Retinal pigment epithelial cell (primary cell): ENCODE measurements at regions not wholly inside any gene's neighbourhood (a gene's known extent, or its start where the extent isn't known, plus 50 kb on each side); places are given as distances from the start of the nearest gene placed in this dataset.

ENCODE experiments used
- DNase-seq: peaks from one replicate; pipeline ENCODE4 v3.0.0-alpha.2; 2010; ENCODE audit warnings: low read depth
- H3K4me3 ChIP-seq: 2 replicates; pipeline ENCODE4 v1.5.1; 2011; ENCODE audit warnings: mild to moderate bottlenecking, low read length, control low read depth, moderate library complexity
- CTCF ChIP-seq: conservative IDR thresholded peaks from 2 replicates; pipeline ENCODE4 v1.5.1; 2011; ENCODE audit warnings: low read depth, low read length, control low read depth, inconsistent platforms

GRCh38 chr3:59606638-59607266, 556.9 kb upstream of the CFAP20DC start:
- DNase-seq: no peak
- TF ChIP-seq CTCF: no peak
- no peak overlapping the region for H3K4me3 ChIP-seq

GRCh38 chr3:59605944-59606534, 556.2 kb upstream of the CFAP20DC start:
- no peak for TF ChIP-seq CTCF
- no peak for DNase-seq
- no peak overlapping the region for H3K4me3 ChIP-seq

- TF ChIP-seq CTCF: no peak
- DNase-seq: no peak
These were observed 555.5 kb upstream of the CFAP20DC start for GRCh38 chr3:59605318-59605717.

GRCh38 chr3:59601486-59601885, 551.7 kb upstream of the CFAP20DC start:
- DNase-seq: no peak

More at GRCh38 chr3:59605318-59605717, 555.5 kb upstream of the CFAP20DC start:
- H3K4me3 ChIP-seq: no peak overlapping the region

GRCh38 chr3:59600631-59601030, 550.8 kb upstream of the CFAP20DC start:
- no peak for TF ChIP-seq CTCF
- no peak for DNase-seq
- H3K4me3 ChIP-seq: no peak overlapping the region

More at GRCh38 chr3:59601486-59601885, 551.7 kb upstream of the CFAP20DC start:
- no peak for TF ChIP-seq CTCF
- no peak overlapping the region for H3K4me3 ChIP-seq

GRCh38 chr3:59596741-59597140, 546.9 kb upstream of the CFAP20DC start:
- no peak for TF ChIP-seq CTCF
- H3K4me3 ChIP-seq: no peak overlapping the region
- DNase-seq: no peak

GRCh38 chr3:59595830-59596229, 546.0 kb upstream of the CFAP20DC start:
- TF ChIP-seq CTCF: no peak
- no peak overlapping the region for H3K4me3 ChIP-seq
- no peak for DNase-seq
